ENCODE measurements at regions not wholly inside any gene's neighbourhood (a gene's known extent, or its start where the extent isn't known, plus 50 kb on each side); places are given as distances from the start of the nearest gene placed in this dataset.

- no peak overlapping the region for H3K27ac ChIP-seq (ENCODE audit: low read depth, low read length)
- ChIA-PET CTCF (no interaction called here), POLR2A (no interaction called here)
- H3K4me3 ChIP-seq (ENCODE audit: low read depth, low read length), result no peak overlapping the region
- DNase-seq (ENCODE audit: low read depth, low spot score), result no peak
- no peak for TF ChIP-seq CTCF (IDR thresholded peaks at IDR 0.05; ENCODE audit: low read depth, low read length)
- no peaks in the 10 kb centered on the region for H3K27me3 ChIP-seq (ENCODE audit: control insufficient read depth, insufficient read depth, low read length)
- peaks cover 97% of the 10 kb centered on the region for H3K9me3 ChIP-seq (ENCODE audit: control insufficient read depth, insufficient read depth, low read length)
Measured at GRCh38 chr6:168380956-168381605, 59.9 kb upstream of the SMOC2 start.

GRCh38 chr6:168381726-168382458 is 59.1 kb upstream of the SMOC2 start:
- DNase-seq (ENCODE audit: low read depth, low spot score), result no peak
- TF ChIP-seq CTCF (IDR thresholded peaks at IDR 0.05; ENCODE audit: low read depth, low read length), result no peak
- CTCF ChIA-PET, result no interaction called here
- POLR2A ChIA-PET, result no interaction called here
- no peak overlapping the region for H3K27ac ChIP-seq (ENCODE audit: low read depth, low read length)
- peaks cover 100% of the 10 kb centered on the region for H3K9me3 ChIP-seq (ENCODE audit: control insufficient read depth, insufficient read depth, low read length)
- no peak overlapping the region for H3K4me3 ChIP-seq (ENCODE audit: low read depth, low read length)
- no peaks in the 10 kb centered on the region for H3K27me3 ChIP-seq (ENCODE audit: control insufficient read depth, insufficient read depth, low read length)

- Histone ChIP-seq H3K4me3 (ENCODE audit: low read depth, low read length) (no peak overlapping the region), H3K27me3 (ENCODE audit: control insufficient read depth, insufficient read depth, low read length) (no peaks in the 10 kb centered on the region), H3K9me3 (ENCODE audit: control insufficient read depth, insufficient read depth, low read length) (peaks cover 99% of the 10 kb centered on the region), H3K27ac (ENCODE audit: low read depth, low read length) (no peak overlapping the region)
- ChIA-PET CTCF (no interaction called here), POLR2A (no interaction called here)
- no peak for DNase-seq (ENCODE audit: low read depth, low spot score)
- no peak for TF ChIP-seq CTCF (IDR thresholded peaks at IDR 0.05; ENCODE audit: low read depth, low read length)
Measured at GRCh38 chr6:168383062-168383854, 57.7 kb upstream of the SMOC2 start.

- CTCF ChIA-PET, result no interaction called here
- POLR2A ChIA-PET, result no interaction called here
- no peak for TF ChIP-seq CTCF (IDR thresholded peaks at IDR 0.05; ENCODE audit: low read depth, low read length)
- H3K9me3 ChIP-seq (ENCODE audit: control insufficient read depth, insufficient read depth, low read length), result peaks cover 99% of the 10 kb centered on the region
- no peaks in the 10 kb centered on the region for H3K27me3 ChIP-seq (ENCODE audit: control insufficient read depth, insufficient read depth, low read length)
- H3K27ac ChIP-seq (ENCODE audit: low read depth, low read length), result no peak overlapping the region
- no peak for DNase-seq (ENCODE audit: low read depth, low spot score)
- no peak overlapping the region for H3K4me3 ChIP-seq (ENCODE audit: low read depth, low read length)
Measured at GRCh38 chr6:168384045-168385036, 56.6 kb upstream of the SMOC2 start.

Data from AG04450 (cell line).